ENCODE measurements at regions not wholly inside any gene's neighbourhood (a gene's known extent, or its start where the extent isn't known, plus 50 kb on each side); places are given as distances from the start of the nearest gene placed in this dataset.
"Not testable (repeated sequence)": the region's sequence is repeated elsewhere in the genome, so short reads cannot be mapped to it uniquely, and the experiment has no call there.

DNA sequence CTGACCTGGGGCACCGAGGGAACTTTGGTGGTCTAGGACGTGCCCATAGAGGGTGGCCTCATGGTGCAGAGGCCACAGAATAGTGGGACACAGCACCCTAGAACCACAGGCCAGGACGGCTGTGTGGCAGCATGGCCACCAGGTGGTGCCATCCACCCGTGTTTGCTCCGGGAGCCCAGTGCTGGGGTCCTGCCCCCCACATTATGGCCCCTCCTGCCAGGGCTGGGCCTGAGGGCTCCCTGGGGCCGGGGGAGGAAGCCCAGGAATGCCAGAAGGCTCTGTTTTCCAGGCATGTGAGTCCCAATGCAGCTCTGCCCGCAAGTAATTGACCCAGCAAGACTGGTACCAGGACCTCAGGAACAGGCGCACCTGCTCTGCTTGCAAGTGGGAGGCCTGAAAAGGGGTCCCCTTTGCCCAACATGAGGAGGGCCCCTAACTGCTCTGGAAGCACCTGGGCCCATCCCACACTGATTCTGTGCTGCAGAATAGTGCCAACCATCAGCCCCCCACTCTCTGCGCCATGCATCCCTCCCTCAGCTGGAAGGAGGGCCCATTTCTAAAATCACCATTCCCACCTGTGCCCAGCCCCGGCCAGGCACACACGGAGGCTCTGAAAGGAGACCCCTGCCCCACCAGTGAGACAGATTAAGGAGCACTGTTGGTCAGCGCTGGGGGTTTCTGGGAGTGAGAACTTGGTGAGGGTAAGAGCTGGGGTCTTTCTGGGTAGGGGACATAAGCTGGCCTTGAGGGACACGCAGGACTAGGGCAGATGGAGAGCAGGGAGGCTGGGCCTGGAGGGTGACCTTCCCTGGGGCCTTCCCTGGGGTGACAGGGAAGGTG, 174.4 kb downstream of the TBC1D2B start:
- TF ChIP-seq, protein P1, sequence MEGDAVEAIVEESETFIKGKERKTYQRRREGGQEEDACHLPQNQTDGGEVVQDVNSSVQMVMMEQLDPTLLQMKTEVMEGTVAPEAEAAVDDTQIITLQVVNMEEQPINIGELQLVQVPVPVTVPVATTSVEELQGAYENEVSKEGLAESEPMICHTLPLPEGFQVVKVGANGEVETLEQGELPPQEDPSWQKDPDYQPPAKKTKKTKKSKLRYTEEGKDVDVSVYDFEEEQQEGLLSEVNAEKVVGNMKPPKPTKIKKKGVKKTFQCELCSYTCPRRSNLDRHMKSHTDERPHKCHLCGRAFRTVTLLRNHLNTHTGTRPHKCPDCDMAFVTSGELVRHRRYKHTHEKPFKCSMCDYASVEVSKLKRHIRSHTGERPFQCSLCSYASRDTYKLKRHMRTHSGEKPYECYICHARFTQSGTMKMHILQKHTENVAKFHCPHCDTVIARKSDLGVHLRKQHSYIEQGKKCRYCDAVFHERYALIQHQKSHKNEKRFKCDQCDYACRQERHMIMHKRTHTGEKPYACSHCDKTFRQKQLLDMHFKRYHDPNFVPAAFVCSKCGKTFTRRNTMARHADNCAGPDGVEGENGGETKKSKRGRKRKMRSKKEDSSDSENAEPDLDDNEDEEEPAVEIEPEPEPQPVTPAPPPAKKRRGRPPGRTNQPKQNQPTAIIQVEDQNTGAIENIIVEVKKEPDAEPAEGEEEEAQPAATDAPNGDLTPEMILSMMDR (IDR thresholded peaks at IDR 0.05; ENCODE audit: insufficient read depth, low read length) = peak; percentile 67
- DNase-seq (ENCODE audit: low read depth) = not testable (repeated sequence)

DNA sequence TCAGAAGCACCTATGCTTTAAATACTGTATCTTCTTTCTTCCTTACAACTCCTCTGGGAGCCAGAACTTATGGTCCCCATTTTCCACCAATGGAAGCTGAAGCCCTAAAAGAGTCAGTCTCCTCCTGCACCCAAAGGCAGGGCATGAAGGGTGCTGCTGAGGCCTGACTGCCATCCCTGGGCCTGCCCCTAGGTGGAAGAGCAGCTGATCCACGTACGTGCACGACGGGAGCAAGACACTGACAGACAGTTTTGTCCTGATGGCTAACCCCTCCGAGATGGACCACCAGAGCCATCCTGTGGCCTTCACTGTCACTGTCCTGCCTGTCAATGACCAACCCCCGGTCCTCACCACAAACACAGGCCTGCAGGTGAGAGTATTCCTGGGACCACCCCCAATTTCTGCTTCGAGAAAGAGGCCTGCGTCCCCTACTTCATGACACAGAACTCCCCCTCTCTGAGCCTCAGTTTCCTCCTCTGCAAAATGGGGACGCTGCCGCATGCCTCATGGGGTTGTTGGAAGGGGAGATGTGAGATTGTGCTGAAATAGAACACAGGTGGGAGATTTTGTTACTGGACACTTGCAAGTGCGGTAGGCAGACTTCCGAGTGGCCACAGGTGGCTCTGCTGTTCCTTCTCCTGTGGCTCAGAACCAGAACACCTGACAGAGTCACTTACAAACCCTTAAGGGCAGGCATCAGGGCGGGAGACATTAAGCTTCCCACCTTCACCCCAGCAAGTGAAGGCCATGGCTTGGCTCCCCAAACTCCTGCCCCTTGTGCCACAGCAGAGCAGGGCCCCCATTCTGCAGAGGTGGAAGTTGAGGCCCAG, 175.4 kb downstream of the TBC1D2B start:
- TF ChIP-seq, protein P1 (IDR thresholded peaks at IDR 0.05; ENCODE audit: insufficient read depth, low read length) = peak; percentile 15
- DNase-seq (ENCODE audit: low read depth) = no peak
- no peak overlapping the region for H3K4me3 ChIP-seq (ENCODE audit: low read depth, low read length)

More for the DNA sequence above, 174.4 kb downstream of the TBC1D2B start:
- not testable (repeated sequence) for H3K4me3 ChIP-seq (ENCODE audit: low read depth, low read length)

DNA sequence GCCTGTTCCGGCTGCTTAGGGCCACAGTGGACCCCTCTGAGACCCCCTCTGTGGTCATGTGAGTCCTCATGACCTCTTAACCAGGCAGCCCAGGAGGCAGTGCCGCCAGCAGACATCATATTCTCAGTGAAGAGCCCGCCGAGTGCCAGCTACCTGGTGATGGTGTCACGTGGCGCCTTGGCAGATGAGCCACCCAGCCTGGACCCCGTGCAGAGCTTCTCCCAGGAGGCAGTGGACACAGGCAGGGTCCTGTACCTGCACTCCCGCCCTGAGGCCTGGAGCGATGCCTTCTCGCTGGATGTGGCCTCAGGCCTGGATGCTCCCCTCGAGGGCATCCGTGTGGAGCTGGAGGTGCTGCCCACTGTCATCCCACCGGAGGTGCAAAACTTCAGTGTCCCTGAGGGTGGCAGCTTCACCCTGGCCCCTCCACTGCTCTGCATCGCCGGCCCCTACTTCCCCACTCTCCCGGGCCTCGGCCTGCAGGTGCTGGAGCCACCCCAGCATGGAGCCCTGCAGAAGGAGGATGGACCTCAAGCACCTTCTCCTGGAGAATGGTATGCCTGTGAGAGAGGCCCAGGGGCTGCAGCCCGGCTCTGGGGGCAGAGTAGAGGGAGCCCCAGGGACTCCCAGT, 176.1 kb downstream of the TBC1D2B start:
- DNase-seq (ENCODE audit: low read depth) = no peak
- TF ChIP-seq, protein P1 (IDR thresholded peaks at IDR 0.05; ENCODE audit: insufficient read depth, low read length) = no peak
- no peak overlapping the region for H3K4me3 ChIP-seq (ENCODE audit: low read depth, low read length)

- TF ChIP-seq, protein P1 (IDR thresholded peaks at IDR 0.05; ENCODE audit: insufficient read depth, low read length) = peak; percentile 40
- DNase-seq (ENCODE audit: low read depth); H3K4me3 ChIP-seq (ENCODE audit: low read depth, low read length): not testable (repeated sequence)
These were observed 177.1 kb downstream of the TBC1D2B start for GRCh38 chr15:77900331-77900963.

- DNase-seq (ENCODE audit: low read depth); H3K4me3 ChIP-seq (ENCODE audit: low read depth, low read length): not testable (repeated sequence)
These were observed 177.7 kb downstream of the TBC1D2B start for GRCh38 chr15:77899776-77900175.

GRCh38 chr15:77898811-77899730, 178.4 kb downstream of the TBC1D2B start:
- DNase-seq (ENCODE audit: low read depth) = no peak
- H3K4me3 ChIP-seq (ENCODE audit: low read depth, low read length) = no peak overlapping the region
- TF ChIP-seq, protein P1 (IDR thresholded peaks at IDR 0.05; ENCODE audit: insufficient read depth, low read length) = no peak
